Peyer's patch (tissue), 4 donors: ENCODE measurements at regions not wholly inside any gene's neighbourhood (a gene's known extent, or its start where the extent isn't known, plus 50 kb on each side); places are given as distances from the start of the nearest gene placed in this dataset.

ENCODE experiments used
- DNase-seq, 3 donors: peaks; one replicate each; pipeline ENCODE4 v3.0.0-alpha.2; 2017 to 2019
- H3K27ac ChIP-seq, 4 donors: fragments of 200-600 bp; sonication (generic); one replicate each; pipeline ENCODE4 v1.5.1; 2016 to 2019
- H3K27me3 ChIP-seq, 2 donors: fragments of 200-600 bp; sonication (generic); one replicate each; pipeline ENCODE4 v1.5.1; 2019
- H3K36me3 ChIP-seq, 3 donors: fragments of 200-600 bp; sonication (generic); one replicate each; pipeline ENCODE4 v1.5.1; 2016 to 2019
- H3K4me1 ChIP-seq, 4 donors: fragments of 200-600 bp; sonication (generic); one replicate each; pipeline ENCODE4 v1.5.1; 2016 to 2019
- H3K4me3 ChIP-seq, 4 donors: fragments of 200-600 bp; sonication (generic); 1 replicate in 3 of 4; 2 replicates in 1 of 4; pipeline ENCODE4 v1.5.1; 2016 to 2019; ENCODE audit warnings: mild to moderate bottlenecking in 1 of 4
- H3K9me3 ChIP-seq, 4 donors: fragments of 200-600 bp; sonication (generic); one replicate each; pipeline ENCODE4 v1.5.1; 2016 to 2019; ENCODE audit warnings: mild to moderate bottlenecking in 1 of 4
- CTCF ChIP-seq, 6 experiments: fragments of 450-650 bp in 4 of 6; fragments of 200-600 bp in 2 of 6; sonication (generic) in 1 of 6; IDR thresholded peaks; one replicate each; pipeline ENCODE4 v1.5.1; 2017 to 2019; ENCODE audit warnings: antibody characterized with exemption in 6 of 6, mild to moderate bottlenecking in 3 of 6, moderate library complexity in 1 of 6
- POLR2A ChIP-seq, 2 donors: fragments of 450-650 bp; IDR thresholded peaks; one replicate each; pipeline ENCODE4 v1.5.1; 2017; ENCODE audit warnings: antibody characterized with exemption in 2 of 2, mild to moderate bottlenecking in 2 of 2, moderate library complexity in 2 of 2

GRCh38 chr5:2306711-2307110 lies 424.0 kb upstream of the IRX4 start:
- TF ChIP-seq CTCF (IDR thresholded peaks at IDR 0.05) (no peak), POLR2A (IDR thresholded peaks at IDR 0.05) (no peak)
- Histone ChIP-seq H3K36me3 (no peaks in the 10 kb centered on the region), H3K4me3 (no peak overlapping the region), H3K27ac (no peak overlapping the region), H3K27me3 (no peaks in the 10 kb centered on the region), H3K9me3 (no peaks in the 10 kb centered on the region), H3K4me1 (no peaks in the 10 kb centered on the region)
- DNase-seq = no peak

GRCh38 chr5:2303431-2304100 lies 420.8 kb upstream of the IRX4 start:
- Histone ChIP-seq H3K4me3 (no peak overlapping the region), H3K4me1 (no peaks in the 10 kb centered on the region), H3K27me3 (no peaks in the 10 kb centered on the region), H3K36me3 (no peaks in the 10 kb centered on the region), H3K9me3 (no peaks in the 10 kb centered on the region), H3K27ac (no peak overlapping the region)
- TF ChIP-seq CTCF (IDR thresholded peaks at IDR 0.05) (no peak), POLR2A (IDR thresholded peaks at IDR 0.05) (no peak)
- DNase-seq = no peak

- Histone ChIP-seq H3K36me3 (no peaks in the 10 kb centered on the region), H3K4me1 (no peaks in the 10 kb centered on the region), H3K27me3 (no peaks in the 10 kb centered on the region), H3K4me3 (no peak overlapping the region), H3K27ac (no peak overlapping the region), H3K9me3 (no peaks in the 10 kb centered on the region)
- TF ChIP-seq CTCF (IDR thresholded peaks at IDR 0.05) (no peak), POLR2A (IDR thresholded peaks at IDR 0.05) (no peak)
- DNase-seq = no peak
These were observed 419.4 kb upstream of the IRX4 start for GRCh38 chr5:2302169-2302568.

- TF ChIP-seq CTCF (IDR thresholded peaks at IDR 0.05) (no peak), POLR2A (IDR thresholded peaks at IDR 0.05) (no peak)
- DNase-seq = no peak
- H3K36me3 ChIP-seq = no peaks in the 10 kb centered on the region
- no peaks in the 10 kb centered on the region for H3K27me3 ChIP-seq
- no peak overlapping the region for H3K4me3 ChIP-seq
- H3K27ac ChIP-seq = no peak overlapping the region
- H3K4me1 ChIP-seq = no peaks in the 10 kb centered on the region
- no peaks in the 10 kb centered on the region for H3K9me3 ChIP-seq
These were observed 418.3 kb upstream of the IRX4 start for GRCh38 chr5:2300861-2301574.

- DNase-seq = peak in 1 of 3 donors; percentile 34
- no peaks in the 10 kb centered on the region for H3K27me3 ChIP-seq
- no peak for TF ChIP-seq POLR2A (IDR thresholded peaks at IDR 0.05)
- no peak for TF ChIP-seq CTCF (IDR thresholded peaks at IDR 0.05)
These were observed 417.7 kb upstream of the IRX4 start for GRCh38 chr5:2300421-2300820.

More at GRCh38 chr5:2300421-2300820, 417.7 kb upstream of the IRX4 start:
- H3K4me3 ChIP-seq = no peak overlapping the region
- H3K27ac ChIP-seq = no peak overlapping the region
- no peaks in the 10 kb centered on the region for H3K36me3 ChIP-seq
- no peaks in the 10 kb centered on the region for H3K9me3 ChIP-seq
- H3K4me1 ChIP-seq = no peaks in the 10 kb centered on the region
